ENCODE measurements at regions not wholly inside any gene's neighbourhood (a gene's known extent, or its start where the extent isn't known, plus 50 kb on each side); places are given as distances from the start of the nearest gene placed in this dataset.

- no peak for TF ChIP-seq ZBTB33 (IDR thresholded peaks at IDR 0.05; ENCODE audit: extremely low read depth, insufficient replicate concordance, low read length)
Measured at GRCh38 chr9:108628316-108628715, 227.5 kb downstream of the ACTL7B start (continued).

GRCh38 chr9:108626743-108627142 lies 229.0 kb downstream of the ACTL7B start:
- H3K9ac ChIP-seq (ENCODE audit: low read length), result no peak overlapping the region
- no peak overlapping the region for H3K27ac ChIP-seq (ENCODE audit: low read depth, low read length)
- no peaks in the 10 kb centered on the region for H3K27me3 ChIP-seq (ENCODE audit: insufficient read depth, low read length)
- H3K4me2 ChIP-seq (ENCODE audit: low read length), result no peak overlapping the region
- RAD21 ChIA-PET (ENCODE audit: low non-redundant PET in 1 of 2, low total read pairs in 2 of 2, uncharacterized antibody in 2 of 2, unreplicated experiment in 2 of 2), result no interaction called here
- H3K9me2 ChIP-seq (ENCODE audit: insufficient read depth), result no peaks in the 10 kb centered on the region; the same call in 1 of the 2 replicates
- H3K4me3 ChIP-seq (replicated peaks in 1 of 2; ENCODE audit: low read depth in 1 of 2, low read length in 2 of 2), result no peak overlapping the region
- H3K79me2 ChIP-seq (ENCODE audit: insufficient read depth, low read length), result no peaks in the 10 kb centered on the region
- TF ChIP-seq ZNF274 (IDR thresholded peaks at IDR 0.05; ENCODE audit: low read depth, low read length) (no peak), POLR2AphosphoS5 (IDR thresholded peaks at IDR 0.05; ENCODE audit: low read depth, low read length) (no peak), REST (IDR thresholded peaks at IDR 0.05; ENCODE audit: low read depth) (no peak), YY1 (IDR thresholded peaks at IDR 0.05; ENCODE audit: extremely low read depth, insufficient replicate concordance, low read depth, low read length) (no peak), ELF1 (IDR thresholded peaks at IDR 0.05; ENCODE audit: borderline replicate concordance, low read depth) (no peak), FOSL1 (IDR thresholded peaks at IDR 0.05; ENCODE audit: low read depth) (no peak), SIN3A (IDR thresholded peaks at IDR 0.05; ENCODE audit: low read depth) (no peak), CBX3 (IDR thresholded peaks at IDR 0.05; ENCODE audit: low read depth) (no peak), EZH2 (IDR thresholded peaks at IDR 0.05) (no peak), CEBPB (IDR thresholded peaks at IDR 0.05; ENCODE audit: low read depth) (no peak), ZBTB33 (IDR thresholded peaks at IDR 0.05; ENCODE audit: extremely low read depth, insufficient replicate concordance, low read length) (no peak), RAD21 (IDR thresholded peaks at IDR 0.05; ENCODE audit: low read depth) (no peak), SP1 (IDR thresholded peaks at IDR 0.05; ENCODE audit: low read depth) (no peak), TCF7L2 (IDR thresholded peaks at IDR 0.05; ENCODE audit: borderline replicate concordance, extremely low read depth, insufficient read depth, insufficient read length) (no peak)
- TF ChIP-seq, protein P1, sequence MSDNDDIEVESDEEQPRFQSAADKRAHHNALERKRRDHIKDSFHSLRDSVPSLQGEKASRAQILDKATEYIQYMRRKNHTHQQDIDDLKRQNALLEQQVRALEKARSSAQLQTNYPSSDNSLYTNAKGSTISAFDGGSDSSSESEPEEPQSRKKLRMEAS (IDR thresholded peaks at IDR 0.05), result no peak
- TF ChIP-seq, protein P2, sequence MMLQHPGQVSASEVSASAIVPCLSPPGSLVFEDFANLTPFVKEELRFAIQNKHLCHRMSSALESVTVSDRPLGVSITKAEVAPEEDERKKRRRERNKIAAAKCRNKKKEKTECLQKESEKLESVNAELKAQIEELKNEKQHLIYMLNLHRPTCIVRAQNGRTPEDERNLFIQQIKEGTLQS (IDR thresholded peaks at IDR 0.05), result no peak
- ATAC-seq, result no peak
- intact Hi-C loops (cut with micrococcal nuclease), result no loop called here
- DNase-seq (ENCODE audit: low read depth, low spot score), result no peak
- CTCF ChIA-PET, result no interaction called here
- no peak overlapping the region for H2AFZ ChIP-seq (ENCODE audit: low read depth, low read length, poor library complexity, severe bottlenecking)
- no peaks in the 10 kb centered on the region for H3K4me1 ChIP-seq (ENCODE audit: control insufficient read depth in 1 of 2, insufficient read depth in 2 of 2, low read length in 2 of 2)
- BruUV-seq (replicated peaks), result no TSS peak
- no peaks in the 10 kb centered on the region for H4K20me1 ChIP-seq (ENCODE audit: insufficient read depth)
- H3K9me3 ChIP-seq (ENCODE audit: control insufficient read depth in 1 of 2, insufficient read depth in 1 of 2, low read depth in 1 of 2, low read length in 2 of 2), result no peaks in the 10 kb centered on the region
- POLR2A ChIA-PET, result no interaction called here
- H3K36me3 ChIP-seq (ENCODE audit: control insufficient read depth in 1 of 2, insufficient read depth in 2 of 2, low read length in 2 of 2), result no peaks in the 10 kb centered on the region

All from HCT116 (cell line).